OCI-LY3 (cell line): ENCODE measurements at regions not wholly inside any gene's neighbourhood (a gene's known extent, or its start where the extent isn't known, plus 50 kb on each side); places are given as distances from the start of the nearest gene placed in this dataset.

Source experiments
- H2AFZ ChIP-seq: fragments of 200-600, 300-600 bp; shearing (Covaris generic); 2 replicates; pipeline ENCODE4 v1.6.0; 2014; ENCODE audit warnings: antibody characterized with exemption, low read depth, low read length
- H3K27ac ChIP-seq: fragments of 200-600, 300-600 bp; sonication (generic); 2 replicates; pipeline ENCODE4 v1.5.1; 2014; ENCODE audit warnings: mild to moderate bottlenecking, low read length, moderate library complexity, mixed read lengths
- H3K27me3 ChIP-seq: fragments of 200-600, 300-600 bp; sonication (generic); 2 replicates; pipeline ENCODE4 v1.6.1; 2014; ENCODE audit warnings: low read depth, low read length, mixed read lengths
- H3K36me3 ChIP-seq: fragments of 200-600, 300-600 bp; sonication (generic); replicated peaks from 2 replicates; pipeline ENCODE3; 2014; ENCODE audit warnings: low read depth, low read length, mixed read lengths
- H3K4me1 ChIP-seq: fragments of 300-600, 200-600 bp; sonication (generic); 2 replicates; pipeline ENCODE4 v1.6.1; 2014; ENCODE audit warnings: low read length, mixed read lengths
- H3K4me2 ChIP-seq: fragments of 200-600, 300-600 bp; sonication (generic); 2 replicates; pipeline ENCODE4 v1.6.1; 2014; ENCODE audit warnings: low read length, mixed read lengths
- H3K4me3 ChIP-seq: fragments of 300-600, 200-600 bp; sonication (generic); 2 replicates; pipeline ENCODE4 v1.5.1; 2014; ENCODE audit warnings: antibody characterized with exemption, mild to moderate bottlenecking, low read length, moderate library complexity
- H3K79me2 ChIP-seq: fragments of 300-600, 200-600 bp; shearing (Covaris generic); 2 replicates; pipeline ENCODE4 v1.6.1; 2014; ENCODE audit warnings: mild to moderate bottlenecking, low read length, mixed read lengths
- H3K9ac ChIP-seq: fragments of 300-600, 200-600 bp; shearing (Covaris generic); 2 replicates; pipeline ENCODE4 v1.6.0; 2014; ENCODE audit warnings: mild to moderate bottlenecking, low read length, moderate library complexity
- H3K9me3 ChIP-seq: fragments of 200-600, 300-600 bp; shearing (Covaris generic); 2 replicates; pipeline ENCODE4 v1.6.1; 2014; ENCODE audit warnings: low read length, mixed read lengths; ENCODE audit not compliant: insufficient read depth
- H4K20me1 ChIP-seq: fragments of 200-600, 300-600 bp; sonication (generic); 2 replicates; pipeline ENCODE4 v1.6.1; 2016; ENCODE audit warnings: low read length, mixed read lengths; ENCODE audit not compliant: insufficient read depth
- CTCF ChIP-seq: fragments of 200-600, 300-600 bp; sonication (generic); IDR thresholded peaks from 2 replicates; pipeline ENCODE4 v1.5.1; 2014; ENCODE audit warnings: antibody characterized with exemption, low read length, low read depth
- EZH2phosphoT487 ChIP-seq: fragments of 200-600 bp; shearing (Covaris generic); IDR thresholded peaks from 2 replicates; pipeline ENCODE4 v1.6.1; 2018; ENCODE audit warnings: antibody characterized with exemption, mixed run types, low read depth

- H3K9me3 ChIP-seq, result no peaks in the 10 kb centered on the region
- H3K79me2 ChIP-seq, result no peaks in the 10 kb centered on the region
- no peak overlapping the region for H2AFZ ChIP-seq
- H4K20me1 ChIP-seq, result no peaks in the 10 kb centered on the region
- no peaks in the 10 kb centered on the region for H3K4me1 ChIP-seq
- no peak overlapping the region for H3K4me2 ChIP-seq
- no peak overlapping the region for H3K27ac ChIP-seq
- H3K9ac ChIP-seq, result no peak overlapping the region
- no peak overlapping the region for H3K4me3 ChIP-seq
- no peak for TF ChIP-seq CTCF
- TF ChIP-seq EZH2phosphoT487, result no peak
- H3K36me3 ChIP-seq, result no peaks in the 10 kb centered on the region
- H3K27me3 ChIP-seq, result peaks cover 78% of the 10 kb centered on the region
Measured at GRCh38 chr12:113749433-113749815, 216.7 kb downstream of the RBM19 start.

- no peak overlapping the region for H3K27ac ChIP-seq
- H4K20me1 ChIP-seq, result no peaks in the 10 kb centered on the region
- H3K4me2 ChIP-seq, result no peak overlapping the region
- peaks cover 76% of the 10 kb centered on the region for H3K27me3 ChIP-seq
- H3K9me3 ChIP-seq, result no peaks in the 10 kb centered on the region
- no peaks in the 10 kb centered on the region for H3K36me3 ChIP-seq
- H3K9ac ChIP-seq, result no peak overlapping the region
- no peak overlapping the region for H2AFZ ChIP-seq
- H3K4me3 ChIP-seq, result no peak overlapping the region
- no peak for TF ChIP-seq EZH2phosphoT487
- TF ChIP-seq CTCF, result no peak
- no peaks in the 10 kb centered on the region for H3K4me1 ChIP-seq
- no peaks in the 10 kb centered on the region for H3K79me2 ChIP-seq
Measured at GRCh38 chr12:113748707-113749432, 217.3 kb downstream of the RBM19 start.

DNA sequence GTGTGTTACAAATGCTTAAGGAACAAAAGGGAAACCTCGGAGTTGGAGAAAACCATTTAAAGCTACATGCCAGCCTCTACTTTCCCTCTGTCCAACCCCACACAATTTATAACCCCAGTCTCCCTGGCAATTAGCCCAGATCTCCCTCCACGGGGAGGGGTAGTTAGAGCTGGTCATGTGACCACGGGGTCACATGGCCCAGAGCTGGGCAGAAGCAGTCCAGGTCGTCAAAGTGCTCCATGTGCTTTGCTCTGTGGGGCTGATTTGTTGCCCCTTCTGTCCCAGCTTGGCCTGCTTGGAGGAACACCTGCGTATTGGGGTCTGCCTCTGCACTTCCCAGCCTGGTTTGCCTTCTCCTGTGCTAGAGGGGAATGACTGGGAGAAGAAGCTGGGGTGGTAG lies 219.1 kb downstream of the RBM19 start:
- Histone ChIP-seq H2AFZ (no peak overlapping the region), H3K79me2 (no peaks in the 10 kb centered on the region), H4K20me1 (no peaks in the 10 kb centered on the region), H3K4me1 (no peaks in the 10 kb centered on the region), H3K4me3 (no peak overlapping the region), H3K9me3 (no peaks in the 10 kb centered on the region), H3K4me2 (no peak overlapping the region; the same call in 1 of the 2 replicates), H3K27ac (no peak overlapping the region), H3K27me3 (peaks cover 68% of the 10 kb centered on the region), H3K9ac (no peak overlapping the region), H3K36me3 (no peaks in the 10 kb centered on the region)
- TF ChIP-seq CTCF, result no peak
- no peak for TF ChIP-seq EZH2phosphoT487

- Histone ChIP-seq H3K4me2 (no peak overlapping the region), H3K4me3 (no peak overlapping the region), H4K20me1 (no peaks in the 10 kb centered on the region), H3K27ac (no peak overlapping the region), H3K9me3 (no peaks in the 10 kb centered on the region), H3K36me3 (no peaks in the 10 kb centered on the region), H3K9ac (no peak overlapping the region), H2AFZ (no peak overlapping the region), H3K79me2 (no peaks in the 10 kb centered on the region), H3K27me3 (peaks cover 57% of the 10 kb centered on the region), H3K4me1 (no peaks in the 10 kb centered on the region)
- TF ChIP-seq EZH2phosphoT487 (no peak), CTCF (no peak)
Measured at GRCh38 chr12:113744802-113745395, 221.2 kb downstream of the RBM19 start.
